GM12878 (cell line): ENCODE measurements at regions not wholly inside any gene's neighbourhood (a gene's known extent, or its start where the extent isn't known, plus 50 kb on each side); places are given as distances from the start of the nearest gene placed in this dataset.

Source experiments
- ATAC-seq: fragments of 200-7000 bp; cut with Tn5 transposase; 3 replicates; pipeline ENCODE4 v1.9.1; 2020; ENCODE audit warnings: mild to moderate bottlenecking, moderate library complexity
- BruUV-seq: library from RNA; stranded (reverse); fragments of 400-500 nt; replicated peaks from 2 replicates; lab custom pipeline; 2021; lab: Mats Ljungman, UMichigan
- CTCF ChIA-PET: fragments of 300-600 bp; sonication (Branson Sonifier 250); formaldehyde crosslinking; extraction: SDS; loops from one replicate; lab custom pipeline; 2021; ENCODE audit warnings: inconsistent platforms; lab: Yijun Ruan, JAX
- POLR2A ChIA-PET: fragments of 350-600 bp; formaldehyde crosslinking; extraction: SDS; loops from one replicate; lab custom pipeline; 2021; ENCODE audit warnings: inconsistent platforms; lab: Charles Lee
- RAD21 ChIA-PET: fragments of 300-600 bp; sonication (Branson Sonifier 250); formaldehyde crosslinking; loops from one replicate; lab custom pipeline; 2023; ENCODE audit warnings: antibody characterized with exemption; ENCODE audit not compliant: unreplicated experiment; lab: Charles Lee
- SMC1A ChIA-PET: fragments of 300-600 bp; sonication (Branson Sonifier 250); formaldehyde crosslinking; loops from one replicate; lab custom pipeline; 2023; ENCODE audit not compliant: unreplicated experiment, uncharacterized antibody; lab: Charles Lee
- DNase-seq: peaks from one replicate; pipeline ENCODE4 v3.0.0-alpha.2; 2011; ENCODE audit warnings: low read depth, low spot score
- FAIRE-seq: peaks from 3 replicates; lab custom pipeline; 2011; peaks lifted over from hg19 to GRCh38; lab: Jason Lieb, UNC
- H2AFZ ChIP-seq: 2 replicates; pipeline ENCODE4 v1.6.0; 2011; ENCODE audit warnings: low read depth, low read length, control low read depth; ENCODE audit not compliant: control insufficient read depth
- H3K27ac ChIP-seq: 2 replicates; pipeline ENCODE4 v1.5.1; 2011; ENCODE audit warnings: control low read depth; ENCODE audit not compliant: control insufficient read depth, insufficient read depth
- H3K27me3 ChIP-seq, 2 experiments: replicated peaks in 1 of 2; 2 replicates each; pipeline versions ENCODE4 v1.6.0 to v1.6.1; 2011; ENCODE audit warnings: low read length in 1 of 2; ENCODE audit not compliant: control insufficient read depth in 2 of 2, insufficient read depth in 2 of 2
- H3K36me3 ChIP-seq, 2 experiments: 2 replicates each; pipeline ENCODE4 v1.5.1; 2011; ENCODE audit warnings: low read length in 1 of 2; ENCODE audit not compliant: control insufficient read depth in 2 of 2, insufficient read depth in 2 of 2
- H3K4me1 ChIP-seq: 2 replicates; pipeline ENCODE4 v1.6.1; 2011; ENCODE audit warnings: mild to moderate bottlenecking, low read length, moderate library complexity, mixed read lengths; ENCODE audit not compliant: control insufficient read depth, insufficient read depth
- H3K4me2 ChIP-seq: 2 replicates; pipeline ENCODE4 v1.6.0; 2011; ENCODE audit warnings: control low read depth; ENCODE audit not compliant: control insufficient read depth, insufficient read depth
- H3K4me3 ChIP-seq: fragments of 200-600 bp; sonication (generic); 2 replicates; pipeline ENCODE4 v1.5.1; 2016
- H3K79me2 ChIP-seq: 2 replicates; pipeline ENCODE4 v1.6.0; 2011; ENCODE audit warnings: low read length; ENCODE audit not compliant: control insufficient read depth, insufficient read depth
- H3K9ac ChIP-seq: 2 replicates; pipeline ENCODE4 v1.8.0; 2011; ENCODE audit warnings: low read length, control low read depth, mixed read lengths; ENCODE audit not compliant: control insufficient read depth, insufficient read depth
- H3K9me3 ChIP-seq: replicated peaks from 3 replicates; pipeline ENCODE4 v1.5.1; 2011; ENCODE audit warnings: mild to moderate bottlenecking, low read length; ENCODE audit not compliant: control insufficient read depth, insufficient read depth
- H4K20me1 ChIP-seq: 2 replicates; pipeline ENCODE4 v1.6.0; 2011; ENCODE audit not compliant: control insufficient read depth, insufficient read depth
- ATF7 ChIP-seq: fragments of 450-650 bp; IDR thresholded peaks from 2 replicates; pipeline ENCODE4 v1.6.1; 2016; ENCODE audit warnings: low read depth, mild to moderate bottlenecking
- FOXK2 ChIP-seq: fragments of 450-650 bp; IDR thresholded peaks from 2 replicates; pipeline ENCODE4 v1.6.1; 2017; ENCODE audit warnings: mild to moderate bottlenecking, moderate library complexity
- PAX8 ChIP-seq: fragments of 450-650 bp; IDR thresholded peaks from 2 replicates; pipeline ENCODE4 v1.6.1; 2017; ENCODE audit warnings: mild to moderate bottlenecking, moderate library complexity
- PBX3 ChIP-seq: IDR thresholded peaks from 2 replicates; pipeline ENCODE4 v1.6.1; 2011; ENCODE audit warnings: mild to moderate bottlenecking, low read depth, low read length, moderate library complexity; ENCODE audit not compliant: insufficient replicate concordance
- RAD21 ChIP-seq: IDR thresholded peaks from 2 replicates; pipeline ENCODE4 v1.6.1; 2011; ENCODE audit warnings: mild to moderate bottlenecking, low read depth, low read length, moderate library complexity; ENCODE audit not compliant: insufficient read depth
- SMC3 ChIP-seq: IDR thresholded peaks from 2 replicates; pipeline ENCODE4 v1.6.1; 2011; ENCODE audit warnings: low read length, improper control_type of control experiment, borderline replicate concordance
- SREBF1 ChIP-seq: IDR thresholded peaks from 2 replicates; pipeline ENCODE4 v1.6.1; 2012; ENCODE audit warnings: mild to moderate bottlenecking, low read length
- TAF1 ChIP-seq: IDR thresholded peaks from 2 replicates; pipeline ENCODE4 v1.6.1; 2011; ENCODE audit warnings: mild to moderate bottlenecking, low read depth, low read length, borderline replicate concordance
- WGBS: methylation state at CpG from one replicate; pipeline ENCODE4 v1.1.6; 2016; ENCODE audit warnings: low lambda C conversion rate; ENCODE audit not compliant: insufficient replicate concordance, insufficient coverage; ENCODE audit errors: missing lambda C conversion rate; 5-methylcytosine and 5-hydroxymethylcytosine counted together
- in situ Hi-C: fragments of 300-500 bp; cut with MboI; formaldehyde crosslinking; loops from 9 replicates; pipeline ENCODE4 v1.14.3; 2018; ENCODE audit warnings: mixed read lengths
- intact Hi-C: fragments of 100-400 bp; cut with micrococcal nuclease; formaldehyde crosslinking; loops from one replicate; pipeline ENCODE4 v1.14.2; 2022; ENCODE audit not compliant: unreplicated experiment
- TF ChIP-seq, protein P1 (sequence below): fragments of 150-350 bp; IDR thresholded peaks from 2 replicates; pipeline ENCODE4 v1.6.1; 2016; ENCODE audit warnings: low read depth, low read length
- TF ChIP-seq, protein P2 (sequence below): IDR thresholded peaks from 2 replicates; pipeline ENCODE4 v1.6.1; 2012; ENCODE audit warnings: low read depth, low read length, improper control_type of control experiment
- TF ChIP-seq, protein P3 (sequence below): fragments of 450-650 bp; IDR thresholded peaks from 2 replicates; pipeline ENCODE4 v1.6.1; 2016; ENCODE audit warnings: mild to moderate bottlenecking

GRCh38 chr10:6345404-6345803, 142.7 kb downstream of the PFKFB3 start:
- H3K27ac ChIP-seq = no peak overlapping the region
- SMC1A ChIA-PET = interaction anchor here (0.6 to 10.1 kb wide), 6 partner anchors 21 to 148 kb away, joined by 3 to 153 read pairs (median 4); no protein-coding TSS in a partner anchor
- H3K9me3 ChIP-seq = peaks cover 4% of the 10 kb centered on the region; the same call in 2 of the 3 replicates
- no peak overlapping the region for H3K9ac ChIP-seq
- BruUV-seq = no TSS peak
- ATAC-seq (no peak), FAIRE-seq (no peak), DNase-seq (no peak)
- H3K27me3 ChIP-seq = no peaks in the 10 kb centered on the region
- H4K20me1 ChIP-seq = no peaks in the 10 kb centered on the region
- 29% methylated on average over 1 of the region's 1 CpG for WGBS
- H3K4me2 ChIP-seq = no peak overlapping the region
- no peak overlapping the region for H3K4me3 ChIP-seq
- RAD21 ChIA-PET = interaction anchor here (6.1 kb wide), 1 partner anchor 55 kb away, joined by 79 read pairs; no protein-coding TSS in a partner anchor
- no peaks in the 10 kb centered on the region for H3K36me3 ChIP-seq
- POLR2A ChIA-PET = interaction anchor here (0.6 kb wide), 2 partner anchors 17 to 40 kb away, joined by 3 to 4 read pairs; no protein-coding TSS in a partner anchor
- H3K79me2 ChIP-seq = no peaks in the 10 kb centered on the region
- no peak overlapping the region for H2AFZ ChIP-seq
- TF ChIP-seq FOXK2 = no peak
- no peak for TF ChIP-seq RAD21
- TF ChIP-seq SREBF1 = no peak
- no peak for TF ChIP-seq PAX8
- TF ChIP-seq, protein P1, sequence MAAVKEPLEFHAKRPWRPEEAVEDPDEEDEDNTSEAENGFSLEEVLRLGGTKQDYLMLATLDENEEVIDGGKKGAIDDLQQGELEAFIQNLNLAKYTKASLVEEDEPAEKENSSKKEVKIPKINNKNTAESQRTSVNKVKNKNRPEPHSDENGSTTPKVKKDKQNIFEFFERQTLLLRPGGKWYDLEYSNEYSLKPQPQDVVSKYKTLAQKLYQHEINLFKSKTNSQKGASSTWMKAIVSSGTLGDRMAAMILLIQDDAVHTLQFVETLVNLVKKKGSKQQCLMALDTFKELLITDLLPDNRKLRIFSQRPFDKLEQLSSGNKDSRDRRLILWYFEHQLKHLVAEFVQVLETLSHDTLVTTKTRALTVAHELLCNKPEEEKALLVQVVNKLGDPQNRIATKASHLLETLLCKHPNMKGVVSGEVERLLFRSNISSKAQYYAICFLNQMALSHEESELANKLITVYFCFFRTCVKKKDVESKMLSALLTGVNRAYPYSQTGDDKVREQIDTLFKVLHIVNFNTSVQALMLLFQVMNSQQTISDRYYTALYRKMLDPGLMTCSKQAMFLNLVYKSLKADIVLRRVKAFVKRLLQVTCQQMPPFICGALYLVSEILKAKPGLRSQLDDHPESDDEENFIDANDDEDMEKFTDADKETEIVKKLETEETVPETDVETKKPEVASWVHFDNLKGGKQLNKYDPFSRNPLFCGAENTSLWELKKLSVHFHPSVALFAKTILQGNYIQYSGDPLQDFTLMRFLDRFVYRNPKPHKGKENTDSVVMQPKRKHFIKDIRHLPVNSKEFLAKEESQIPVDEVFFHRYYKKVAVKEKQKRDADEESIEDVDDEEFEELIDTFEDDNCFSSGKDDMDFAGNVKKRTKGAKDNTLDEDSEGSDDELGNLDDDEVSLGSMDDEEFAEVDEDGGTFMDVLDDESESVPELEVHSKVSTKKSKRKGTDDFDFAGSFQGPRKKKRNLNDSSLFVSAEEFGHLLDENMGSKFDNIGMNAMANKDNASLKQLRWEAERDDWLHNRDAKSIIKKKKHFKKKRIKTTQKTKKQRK = no peak
- no peak for TF ChIP-seq TAF1
- TF ChIP-seq SMC3 = no peak
- TF ChIP-seq PBX3 = no peak
- TF ChIP-seq, protein P2, sequence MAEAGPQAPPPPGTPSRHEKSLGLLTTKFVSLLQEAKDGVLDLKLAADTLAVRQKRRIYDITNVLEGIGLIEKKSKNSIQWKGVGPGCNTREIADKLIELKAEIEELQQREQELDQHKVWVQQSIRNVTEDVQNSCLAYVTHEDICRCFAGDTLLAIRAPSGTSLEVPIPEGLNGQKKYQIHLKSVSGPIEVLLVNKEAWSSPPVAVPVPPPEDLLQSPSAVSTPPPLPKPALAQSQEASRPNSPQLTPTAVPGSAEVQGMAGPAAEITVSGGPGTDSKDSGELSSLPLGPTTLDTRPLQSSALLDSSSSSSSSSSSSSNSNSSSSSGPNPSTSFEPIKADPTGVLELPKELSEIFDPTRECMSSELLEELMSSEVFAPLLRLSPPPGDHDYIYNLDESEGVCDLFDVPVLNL = no peak
- TF ChIP-seq, protein P3, sequence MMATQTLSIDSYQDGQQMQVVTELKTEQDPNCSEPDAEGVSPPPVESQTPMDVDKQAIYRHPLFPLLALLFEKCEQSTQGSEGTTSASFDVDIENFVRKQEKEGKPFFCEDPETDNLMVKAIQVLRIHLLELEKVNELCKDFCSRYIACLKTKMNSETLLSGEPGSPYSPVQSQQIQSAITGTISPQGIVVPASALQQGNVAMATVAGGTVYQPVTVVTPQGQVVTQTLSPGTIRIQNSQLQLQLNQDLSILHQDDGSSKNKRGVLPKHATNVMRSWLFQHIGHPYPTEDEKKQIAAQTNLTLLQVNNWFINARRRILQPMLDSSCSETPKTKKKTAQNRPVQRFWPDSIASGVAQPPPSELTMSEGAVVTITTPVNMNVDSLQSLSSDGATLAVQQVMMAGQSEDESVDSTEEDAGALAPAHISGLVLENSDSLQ = no peak
- no peak for TF ChIP-seq ATF7
- H3K4me1 ChIP-seq = peaks cover 24% of the 10 kb centered on the region
- in situ Hi-C loops = no loop called here
- CTCF ChIA-PET = no interaction called here
- intact Hi-C loops = no loop called here
